ENCODE measurements at regions not wholly inside any gene's neighbourhood (a gene's known extent, or its start where the extent isn't known, plus 50 kb on each side); places are given as distances from the start of the nearest gene placed in this dataset.
A peak's percentile ranks its signal among the peaks of the same experiment; 100 is the strongest.

GRCh38 chr6:145489583-145489982, 245.7 kb downstream of the EPM2A start:
- no peaks in the 10 kb centered on the region for H3K9me3 ChIP-seq (ENCODE audit: control insufficient read depth, low read length)
- no peak overlapping the region for H3K9ac ChIP-seq (ENCODE audit: low read length)
- H3K4me3 ChIP-seq (ENCODE audit: low read length) = no peak overlapping the region
- H3K36me3 ChIP-seq (ENCODE audit: control insufficient read depth, insufficient read depth, low read length) = no peaks in the 10 kb centered on the region
- peaks cover 22% of the 10 kb centered on the region for H3K4me1 ChIP-seq (ENCODE audit: control insufficient read depth, insufficient read depth, low read length)
- no peaks in the 10 kb centered on the region for H3K27me3 ChIP-seq (ENCODE audit: control insufficient read depth, insufficient read depth, low read length)

- Histone ChIP-seq H3K9me3 (ENCODE audit: control insufficient read depth, low read length) (no peaks in the 10 kb centered on the region), H3K9ac (ENCODE audit: low read length) (no peak overlapping the region), H3K4me3 (ENCODE audit: low read length) (no peak overlapping the region), H3K4me1 (ENCODE audit: control insufficient read depth, insufficient read depth, low read length) (peaks cover 22% of the 10 kb centered on the region), H3K36me3 (ENCODE audit: control insufficient read depth, insufficient read depth, low read length) (no peaks in the 10 kb centered on the region), H3K27me3 (ENCODE audit: control insufficient read depth, insufficient read depth, low read length) (no peaks in the 10 kb centered on the region)
Observed at GRCh38 chr6:145490068-145490467, 245.3 kb downstream of the EPM2A start.

DNA sequence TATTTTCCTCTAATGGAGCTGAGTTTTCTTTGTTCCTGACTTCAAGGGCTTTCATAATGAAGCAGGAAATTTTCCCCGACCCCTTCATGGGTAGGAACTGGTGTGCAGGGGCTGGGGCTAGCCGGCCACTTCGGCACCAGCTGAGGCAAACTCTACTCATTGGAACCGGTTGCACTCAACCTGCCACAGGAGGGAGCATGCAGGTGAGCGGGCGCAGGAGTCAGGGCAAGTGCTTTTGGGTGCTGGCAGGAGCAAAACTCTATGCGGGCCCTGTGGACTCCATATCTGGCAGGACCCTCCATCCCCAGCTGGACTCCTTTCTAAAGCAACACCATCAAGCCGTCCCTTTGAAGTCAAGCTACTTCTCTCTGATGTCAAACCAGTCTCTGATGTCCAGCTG, 244.2 kb downstream of the EPM2A start:
- H3K9me3 ChIP-seq (ENCODE audit: control insufficient read depth, low read length) = no peaks in the 10 kb centered on the region
- no peak overlapping the region for H3K9ac ChIP-seq (ENCODE audit: low read length)
- no peaks in the 10 kb centered on the region for H3K27me3 ChIP-seq (ENCODE audit: control insufficient read depth, insufficient read depth, low read length)
- H3K4me3 ChIP-seq (ENCODE audit: low read length) = no peak overlapping the region
- peaks cover 22% of the 10 kb centered on the region for H3K4me1 ChIP-seq (ENCODE audit: control insufficient read depth, insufficient read depth, low read length)
- no peaks in the 10 kb centered on the region for H3K36me3 ChIP-seq (ENCODE audit: control insufficient read depth, insufficient read depth, low read length)

- Histone ChIP-seq H3K36me3 (ENCODE audit: control insufficient read depth, insufficient read depth, low read length) (no peaks in the 10 kb centered on the region), H3K4me1 (ENCODE audit: control insufficient read depth, insufficient read depth, low read length) (peaks cover 18% of the 10 kb centered on the region), H3K9ac (ENCODE audit: low read length) (no peak overlapping the region), H3K9me3 (ENCODE audit: control insufficient read depth, low read length) (no peaks in the 10 kb centered on the region), H3K27me3 (ENCODE audit: control insufficient read depth, insufficient read depth, low read length) (no peaks in the 10 kb centered on the region), H3K4me3 (ENCODE audit: low read length) (no peak overlapping the region)
Observed at GRCh38 chr6:145497006-145497405, 238.3 kb downstream of the EPM2A start.

DNA sequence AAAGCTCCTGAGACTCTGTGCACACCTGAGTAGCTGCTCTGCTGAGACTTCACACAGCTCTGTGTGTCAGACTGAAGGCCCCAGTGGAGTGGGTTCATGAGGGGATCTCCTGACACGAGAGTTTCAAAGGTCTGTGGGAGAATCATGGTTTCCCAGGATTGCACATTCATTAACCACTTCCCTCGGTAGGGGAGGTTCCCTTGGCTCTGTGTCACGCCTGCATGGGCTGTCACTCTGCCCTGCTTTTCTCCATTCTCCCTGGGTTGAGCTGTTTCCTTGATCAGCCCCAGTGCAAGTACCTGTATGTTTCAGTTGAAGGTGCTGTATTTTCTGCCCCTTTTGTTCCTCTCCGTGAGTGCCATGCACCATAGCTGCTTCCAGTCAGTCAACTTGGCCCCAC, 236.9 kb downstream of the EPM2A start:
- no peak overlapping the region for H3K4me3 ChIP-seq (ENCODE audit: low read length)
- no peaks in the 10 kb centered on the region for H3K36me3 ChIP-seq (ENCODE audit: control insufficient read depth, insufficient read depth, low read length)

DNA sequence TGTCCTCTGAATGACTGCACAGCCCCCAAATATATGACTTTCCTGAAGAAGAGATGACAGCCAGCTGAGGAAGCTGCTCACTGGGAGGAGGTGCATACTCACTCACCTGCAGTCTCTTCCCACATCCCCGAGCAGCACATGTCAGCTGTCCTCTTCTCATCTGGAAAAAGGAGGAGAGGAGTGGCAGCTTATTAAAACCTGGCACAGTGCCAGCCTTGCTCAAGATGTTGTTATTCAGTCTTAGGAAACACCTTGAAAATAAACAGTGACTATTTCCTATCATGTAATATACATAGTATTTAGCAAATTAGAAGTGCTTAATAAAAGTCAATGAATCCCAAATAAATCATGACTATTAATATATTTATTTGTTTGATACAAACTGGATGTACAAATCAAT, 232.9 kb downstream of the EPM2A start:
- no peaks in the 10 kb centered on the region for H3K36me3 ChIP-seq (ENCODE audit: control insufficient read depth, insufficient read depth, low read length)
- no peak overlapping the region for H3K9ac ChIP-seq (ENCODE audit: low read length)
- H3K4me1 ChIP-seq (ENCODE audit: control insufficient read depth, insufficient read depth, low read length) = peaks cover 36% of the 10 kb centered on the region
- H3K27me3 ChIP-seq (ENCODE audit: control insufficient read depth, insufficient read depth, low read length) = no peaks in the 10 kb centered on the region
- H3K4me3 ChIP-seq (ENCODE audit: low read length) = no peak overlapping the region
- no peaks in the 10 kb centered on the region for H3K9me3 ChIP-seq (ENCODE audit: control insufficient read depth, low read length)

More for the DNA sequence above, 236.9 kb downstream of the EPM2A start:
- Histone ChIP-seq H3K9ac (ENCODE audit: low read length) (no peak overlapping the region), H3K4me1 (ENCODE audit: control insufficient read depth, insufficient read depth, low read length) (peaks cover 22% of the 10 kb centered on the region), H3K9me3 (ENCODE audit: control insufficient read depth, low read length) (no peaks in the 10 kb centered on the region), H3K27me3 (ENCODE audit: control insufficient read depth, insufficient read depth, low read length) (no peaks in the 10 kb centered on the region)

GRCh38 chr6:145506136-145506535, 229.2 kb downstream of the EPM2A start:
- H3K36me3 ChIP-seq (ENCODE audit: control insufficient read depth, insufficient read depth, low read length) = no peaks in the 10 kb centered on the region
- no peak overlapping the region for H3K9ac ChIP-seq (ENCODE audit: low read length)
- no peak overlapping the region for H3K4me3 ChIP-seq (ENCODE audit: low read length)
- H3K9me3 ChIP-seq (ENCODE audit: control insufficient read depth, low read length) = peaks cover 5% of the 10 kb centered on the region
- no peaks in the 10 kb centered on the region for H3K27me3 ChIP-seq (ENCODE audit: control insufficient read depth, insufficient read depth, low read length)
- peaks cover 27% of the 10 kb centered on the region for H3K4me1 ChIP-seq (ENCODE audit: control insufficient read depth, insufficient read depth, low read length)

DNA sequence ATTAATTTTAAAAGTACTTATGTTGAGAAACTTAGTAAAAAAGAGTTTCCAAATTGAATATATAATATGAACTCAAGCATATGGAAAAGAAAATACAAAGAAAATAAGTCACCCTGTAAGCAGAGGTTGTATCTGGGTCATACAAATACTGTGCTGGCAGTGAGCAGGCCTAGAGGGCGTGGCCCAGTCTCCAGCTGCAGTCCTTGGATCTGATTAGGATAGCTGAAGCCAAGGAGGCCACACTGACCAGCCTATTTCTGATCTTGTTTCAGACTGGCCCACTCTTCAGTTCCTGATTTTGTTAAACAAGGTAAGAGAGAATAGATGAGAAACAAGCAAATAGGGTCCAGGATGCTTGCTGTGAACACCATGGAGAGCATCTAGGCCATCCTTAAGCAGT, 228.8 kb downstream of the EPM2A start:
- Histone ChIP-seq H3K4me1 (ENCODE audit: control insufficient read depth, insufficient read depth, low read length) (peaks cover 27% of the 10 kb centered on the region), H3K4me3 (ENCODE audit: low read length) (no peak overlapping the region), H3K9ac (ENCODE audit: low read length) (peak overlapping the region; percentile 33), H3K9me3 (ENCODE audit: control insufficient read depth, low read length) (peaks cover 5% of the 10 kb centered on the region), H3K36me3 (ENCODE audit: control insufficient read depth, insufficient read depth, low read length) (no peaks in the 10 kb centered on the region), H3K27me3 (ENCODE audit: control insufficient read depth, insufficient read depth, low read length) (no peaks in the 10 kb centered on the region)

GRCh38 chr6:145507239-145507638, 228.1 kb downstream of the EPM2A start:
- H3K36me3 ChIP-seq (ENCODE audit: control insufficient read depth, insufficient read depth, low read length) = no peaks in the 10 kb centered on the region
- H3K9ac ChIP-seq (ENCODE audit: low read length) = no peak overlapping the region
- H3K4me1 ChIP-seq (ENCODE audit: control insufficient read depth, insufficient read depth, low read length) = peaks cover 24% of the 10 kb centered on the region
- no peak overlapping the region for H3K4me3 ChIP-seq (ENCODE audit: low read length)
- no peaks in the 10 kb centered on the region for H3K27me3 ChIP-seq (ENCODE audit: control insufficient read depth, insufficient read depth, low read length)
- H3K9me3 ChIP-seq (ENCODE audit: control insufficient read depth, low read length) = peaks cover 5% of the 10 kb centered on the region

- Histone ChIP-seq H3K9me3 (ENCODE audit: control insufficient read depth, low read length) (peaks cover 5% of the 10 kb centered on the region), H3K4me3 (ENCODE audit: low read length) (no peak overlapping the region), H3K27me3 (ENCODE audit: control insufficient read depth, insufficient read depth, low read length) (no peaks in the 10 kb centered on the region), H3K4me1 (ENCODE audit: control insufficient read depth, insufficient read depth, low read length) (peaks cover 21% of the 10 kb centered on the region), H3K9ac (ENCODE audit: low read length) (no peak overlapping the region), H3K36me3 (ENCODE audit: control insufficient read depth, insufficient read depth, low read length) (no peaks in the 10 kb centered on the region)
Observed at GRCh38 chr6:145508107-145508506, 227.2 kb downstream of the EPM2A start.

GRCh38 chr6:145517492-145517891, 217.8 kb downstream of the EPM2A start:
- Histone ChIP-seq H3K4me1 (ENCODE audit: control insufficient read depth, insufficient read depth, low read length) (no peaks in the 10 kb centered on the region), H3K9ac (ENCODE audit: low read length) (no peak overlapping the region), H3K27me3 (ENCODE audit: control insufficient read depth, insufficient read depth, low read length) (no peaks in the 10 kb centered on the region), H3K9me3 (ENCODE audit: control insufficient read depth, low read length) (no peaks in the 10 kb centered on the region), H3K36me3 (ENCODE audit: control insufficient read depth, insufficient read depth, low read length) (no peaks in the 10 kb centered on the region), H3K4me3 (ENCODE audit: low read length) (no peak overlapping the region)

GRCh38 chr6:145525038-145525437, 210.3 kb downstream of the EPM2A start:
- no peaks in the 10 kb centered on the region for H3K9me3 ChIP-seq (ENCODE audit: control insufficient read depth, low read length)
- H3K27me3 ChIP-seq (ENCODE audit: control insufficient read depth, insufficient read depth, low read length) = no peaks in the 10 kb centered on the region
- no peak overlapping the region for H3K9ac ChIP-seq (ENCODE audit: low read length)
- H3K4me3 ChIP-seq (ENCODE audit: low read length) = no peak overlapping the region
- no peaks in the 10 kb centered on the region for H3K36me3 ChIP-seq (ENCODE audit: control insufficient read depth, insufficient read depth, low read length)
- H3K4me1 ChIP-seq (ENCODE audit: control insufficient read depth, insufficient read depth, low read length) = peaks cover 5% of the 10 kb centered on the region

- no peaks in the 10 kb centered on the region for H3K36me3 ChIP-seq (ENCODE audit: control insufficient read depth, insufficient read depth, low read length)
- H3K27me3 ChIP-seq (ENCODE audit: control insufficient read depth, insufficient read depth, low read length) = no peaks in the 10 kb centered on the region
- H3K4me3 ChIP-seq (ENCODE audit: low read length) = no peak overlapping the region
- H3K9ac ChIP-seq (ENCODE audit: low read length) = no peak overlapping the region
- peaks cover 19% of the 10 kb centered on the region for H3K4me1 ChIP-seq (ENCODE audit: control insufficient read depth, insufficient read depth, low read length)
- no peaks in the 10 kb centered on the region for H3K9me3 ChIP-seq (ENCODE audit: control insufficient read depth, low read length)
Observed at GRCh38 chr6:145529582-145529981, 205.7 kb downstream of the EPM2A start.

Measured in mucosa of stomach (tissue), 1 donor.